ENCODE measurements at regions not wholly inside any gene's neighbourhood (a gene's known extent, or its start where the extent isn't known, plus 50 kb on each side); places are given as distances from the start of the nearest gene placed in this dataset.

DNA sequence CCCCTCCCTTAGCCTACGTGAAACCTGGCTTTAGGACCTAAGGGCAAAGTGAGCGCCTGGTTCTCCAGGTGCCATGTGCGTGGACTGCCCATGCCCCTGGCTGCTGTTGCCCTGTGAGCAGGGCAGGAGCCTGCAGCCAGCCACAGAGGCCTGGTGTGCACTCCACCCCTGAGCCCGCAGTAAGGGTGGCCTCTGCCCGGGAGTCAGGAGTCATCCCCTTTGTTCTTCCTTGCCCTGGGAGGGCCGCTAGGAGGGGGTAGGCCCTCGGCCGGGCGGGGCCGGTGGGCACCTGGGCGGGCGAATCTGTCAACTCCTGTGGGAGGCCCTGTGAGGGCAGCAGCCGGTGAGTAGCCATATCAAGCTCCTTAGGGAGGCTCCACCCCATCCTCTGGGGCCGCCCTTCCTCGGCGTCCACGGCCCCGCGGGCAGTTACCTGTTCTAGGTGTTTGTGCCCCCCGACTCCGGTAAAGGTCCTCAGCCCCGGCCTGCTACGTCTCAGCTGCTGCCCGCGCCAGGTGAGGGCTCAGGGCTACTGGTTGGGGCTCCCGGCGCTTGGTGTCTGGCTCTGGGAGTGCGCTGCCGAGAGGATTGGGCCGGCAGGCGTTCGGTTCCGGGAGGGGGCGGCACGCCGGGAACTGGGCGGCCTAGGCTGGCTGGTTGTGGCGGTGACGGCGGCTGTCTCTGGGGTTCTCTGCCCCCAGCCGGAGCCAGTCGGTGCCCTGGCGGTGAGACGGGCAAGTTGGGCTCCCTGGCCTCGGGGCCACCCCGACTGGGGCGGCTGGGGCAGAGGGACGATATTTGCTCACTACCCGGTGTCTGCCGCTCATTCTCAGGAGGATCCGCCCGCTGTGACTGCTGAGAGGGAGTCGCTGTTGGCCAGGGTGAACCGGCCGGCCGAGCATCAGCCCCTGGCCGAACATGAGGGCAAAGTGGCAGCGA lies 1060.2 kb downstream of the TECRL start:
- Histone ChIP-seq H3K9me3 (ENCODE audit: control insufficient read depth in 2 of 2, insufficient read depth in 1 of 2, low read depth in 1 of 2, low read length in 1 of 2) (peaks cover 7 to 21% of the 10 kb centered on the region in 2 donors), H3K4me3 (ENCODE audit: low read depth in 1 of 3, low read length in 3 of 3) (no peak overlapping the region), H3K27ac (ENCODE audit: low read depth in 1 of 3, low read length in 2 of 3) (no peak overlapping the region), H3K36me3 (ENCODE audit: control insufficient read depth in 3 of 3, insufficient read depth in 2 of 3, low read depth in 1 of 3, low read length in 3 of 3) (no peaks in the 10 kb centered on the region), H3K4me1 (ENCODE audit: control insufficient read depth in 3 of 3, insufficient read depth in 2 of 3, low read depth in 1 of 3, low read length in 2 of 3) (no peaks in the 10 kb centered on the region), H3K27me3 (ENCODE audit: control insufficient read depth in 3 of 3, insufficient read depth in 3 of 3, low read length in 3 of 3) (no peaks in the 10 kb centered on the region)
- DNase-seq (no peak), FAIRE-seq (no peak)
- WGBS, 3 donors: 89 to 92% (median 89%) methylated on average over 52 to 58 of the region's 58 CpGs

DNA sequence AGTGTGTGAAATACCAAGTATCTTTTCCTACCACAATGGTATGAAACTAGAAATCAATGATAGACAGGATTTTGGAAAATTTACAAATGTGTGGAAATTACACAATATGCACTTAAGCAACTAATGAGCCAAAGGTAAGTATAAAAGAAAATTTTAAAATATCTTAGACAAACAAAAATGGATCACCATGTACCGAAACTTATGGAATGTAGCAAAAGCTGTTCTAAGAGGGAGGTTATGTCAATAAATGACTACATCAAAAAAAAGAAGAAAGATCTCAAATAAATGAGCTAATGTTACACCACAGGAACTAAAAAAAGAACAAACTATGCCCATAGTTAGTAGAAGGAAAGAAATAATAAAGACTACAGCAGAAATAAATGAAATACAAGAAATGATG lies 1084.1 kb downstream of the TECRL start:
- 51 to 85% (median 65%) methylated on average over 1 of the region's 1 CpG for WGBS, 3 donors
- H3K27ac ChIP-seq (ENCODE audit: low read depth in 1 of 3, low read length in 2 of 3): no peak overlapping the region
- no peaks in the 10 kb centered on the region for H3K27me3 ChIP-seq (ENCODE audit: control insufficient read depth in 3 of 3, insufficient read depth in 3 of 3, low read length in 3 of 3)
- DNase-seq (no peak), FAIRE-seq (no peak)
- H3K4me3 ChIP-seq (ENCODE audit: low read depth in 1 of 3, low read length in 3 of 3): no peak overlapping the region
- no peaks in the 10 kb centered on the region for H3K4me1 ChIP-seq (ENCODE audit: control insufficient read depth in 3 of 3, insufficient read depth in 2 of 3, low read depth in 1 of 3, low read length in 2 of 3)
- no peaks in the 10 kb centered on the region for H3K36me3 ChIP-seq (ENCODE audit: control insufficient read depth in 3 of 3, insufficient read depth in 2 of 3, low read depth in 1 of 3, low read length in 3 of 3)
- no peaks in the 10 kb centered on the region for H3K9me3 ChIP-seq (ENCODE audit: control insufficient read depth in 2 of 2, insufficient read depth in 1 of 2, low read depth in 1 of 2, low read length in 1 of 2)

DNA sequence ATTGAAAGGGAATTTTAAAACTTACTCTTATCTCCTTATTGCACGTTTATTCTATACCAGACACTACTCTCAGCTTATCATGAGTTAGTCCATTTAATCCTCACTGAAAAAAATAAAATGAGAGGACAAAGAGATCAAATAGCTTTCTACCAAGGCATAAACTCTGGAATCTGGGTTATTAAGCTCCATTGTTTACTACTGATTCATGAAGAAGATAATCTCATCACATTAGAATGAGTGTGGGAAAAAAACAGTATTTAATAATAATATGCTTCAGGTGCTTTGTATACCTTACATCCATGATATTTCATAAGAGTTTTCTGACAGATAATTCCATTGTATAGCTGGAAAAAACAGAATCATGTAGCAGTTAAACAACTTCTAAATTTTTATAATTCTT lies 1092.6 kb downstream of the TECRL start:
- Histone ChIP-seq H3K4me1 (ENCODE audit: control insufficient read depth in 3 of 3, insufficient read depth in 2 of 3, low read depth in 1 of 3, low read length in 2 of 3) (no peaks in the 10 kb centered on the region), H3K36me3 (ENCODE audit: control insufficient read depth in 3 of 3, insufficient read depth in 2 of 3, low read depth in 1 of 3, low read length in 3 of 3) (no peaks in the 10 kb centered on the region), H3K4me3 (ENCODE audit: low read depth in 1 of 3, low read length in 3 of 3) (no peak overlapping the region), H3K27me3 (ENCODE audit: control insufficient read depth in 3 of 3, insufficient read depth in 3 of 3, low read length in 3 of 3) (no peaks in the 10 kb centered on the region), H3K27ac (ENCODE audit: low read depth in 1 of 3, low read length in 2 of 3) (no peak overlapping the region), H3K9me3 (ENCODE audit: control insufficient read depth in 2 of 2, insufficient read depth in 1 of 2, low read depth in 1 of 2, low read length in 1 of 2) (peaks cover 0 to 2% of the 10 kb centered on the region in 2 donors)
- no peak for FAIRE-seq
- no peak for DNase-seq
- WGBS, 3 donors: 0% methylated on average over 1 of the region's 1 CpG

DNA sequence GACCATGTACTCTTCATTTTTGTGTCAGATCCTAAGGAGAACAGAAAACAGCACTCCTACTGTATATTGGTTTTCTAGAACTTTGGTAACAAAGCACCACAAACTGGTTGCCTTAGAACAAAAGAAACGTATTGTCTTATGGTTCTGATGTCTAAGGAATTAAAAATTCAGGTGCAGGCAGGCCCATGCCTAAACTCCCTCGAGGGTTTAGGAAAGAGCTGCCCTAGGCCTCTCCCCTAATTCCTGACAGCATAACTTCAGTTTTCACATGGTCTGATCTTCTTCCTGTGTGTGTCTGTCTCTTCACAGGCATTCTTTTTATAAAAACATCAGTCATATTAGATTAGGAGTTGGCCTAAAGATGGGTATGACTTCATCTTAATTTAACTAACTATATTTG lies 1093.6 kb downstream of the TECRL start:
- Histone ChIP-seq H3K27ac (ENCODE audit: low read depth in 1 of 3, low read length in 2 of 3) (no peak overlapping the region), H3K36me3 (ENCODE audit: control insufficient read depth in 3 of 3, insufficient read depth in 2 of 3, low read depth in 1 of 3, low read length in 3 of 3) (no peaks in the 10 kb centered on the region), H3K4me1 (ENCODE audit: control insufficient read depth in 3 of 3, insufficient read depth in 2 of 3, low read depth in 1 of 3, low read length in 2 of 3) (no peaks in the 10 kb centered on the region), H3K9me3 (ENCODE audit: control insufficient read depth in 2 of 2, insufficient read depth in 1 of 2, low read depth in 1 of 2, low read length in 1 of 2) (peaks cover 0 to 2% of the 10 kb centered on the region in 2 donors), H3K4me3 (ENCODE audit: low read depth in 1 of 3, low read length in 3 of 3) (no peak overlapping the region), H3K27me3 (ENCODE audit: control insufficient read depth in 3 of 3, insufficient read depth in 3 of 3, low read length in 3 of 3) (no peaks in the 10 kb centered on the region)
- DNase-seq: no peak
- WGBS, 3 donors: 28 to 61% (median 36%) methylated on average over 2 of the region's 2 CpGs
- FAIRE-seq: no peak

DNA sequence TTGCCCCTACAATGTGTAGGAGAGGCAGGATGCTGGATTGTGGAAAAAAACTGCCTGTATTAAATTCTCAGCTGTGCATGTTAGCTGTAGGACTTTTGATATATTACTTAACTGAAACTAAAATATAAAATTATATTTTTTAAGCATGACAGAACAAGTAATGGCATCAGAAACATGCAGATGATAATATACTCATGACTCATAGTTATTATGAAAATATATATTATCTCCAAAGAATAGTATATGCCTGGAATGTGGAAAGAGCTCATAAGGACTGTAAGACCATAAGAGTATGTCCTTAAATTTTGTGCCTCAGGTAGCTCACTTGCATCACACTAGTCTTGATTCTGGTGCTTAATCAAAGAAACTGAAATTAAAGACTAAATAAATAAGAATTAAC lies 1100.6 kb downstream of the TECRL start:
- Histone ChIP-seq H3K27ac (ENCODE audit: low read depth in 1 of 3, low read length in 2 of 3) (no peak overlapping the region), H3K9me3 (ENCODE audit: control insufficient read depth in 2 of 2, insufficient read depth in 1 of 2, low read depth in 1 of 2, low read length in 1 of 2) (peaks cover 0 to 1% of the 10 kb centered on the region in 2 donors), H3K36me3 (ENCODE audit: control insufficient read depth in 3 of 3, insufficient read depth in 2 of 3, low read depth in 1 of 3, low read length in 3 of 3) (no peaks in the 10 kb centered on the region), H3K4me3 (ENCODE audit: low read depth in 1 of 3, low read length in 3 of 3) (no peak overlapping the region), H3K4me1 (ENCODE audit: control insufficient read depth in 3 of 3, insufficient read depth in 2 of 3, low read depth in 1 of 3, low read length in 2 of 3) (no peaks in the 10 kb centered on the region), H3K27me3 (ENCODE audit: control insufficient read depth in 3 of 3, insufficient read depth in 3 of 3, low read length in 3 of 3) (no peaks in the 10 kb centered on the region)
- no peak for FAIRE-seq
- no peak for DNase-seq

DNA sequence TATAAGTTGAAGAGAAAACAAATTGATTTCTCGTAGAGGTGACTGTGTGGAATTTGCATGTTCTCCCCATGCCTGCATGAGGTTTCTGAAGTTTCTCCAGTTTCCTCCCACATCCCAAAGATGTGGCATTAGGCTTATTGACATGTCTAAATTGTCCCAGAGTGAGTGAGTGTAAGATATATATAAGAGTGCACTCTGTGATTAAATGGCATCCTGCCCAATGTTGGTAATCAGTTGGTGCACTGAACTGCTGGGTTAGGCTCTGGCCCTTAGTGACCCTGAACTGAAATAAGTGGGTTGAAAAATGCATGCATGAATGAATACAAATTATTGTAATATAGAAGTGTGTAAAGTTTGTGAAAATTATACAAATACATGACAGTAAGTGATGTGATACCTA lies 1106.5 kb downstream of the TECRL start:
- H3K4me1 ChIP-seq (ENCODE audit: control insufficient read depth in 3 of 3, insufficient read depth in 2 of 3, low read depth in 1 of 3, low read length in 2 of 3): no peaks in the 10 kb centered on the region
- H3K9me3 ChIP-seq (ENCODE audit: control insufficient read depth in 2 of 2, insufficient read depth in 1 of 2, low read depth in 1 of 2, low read length in 1 of 2): no peaks in the 10 kb centered on the region
- FAIRE-seq (no peak), DNase-seq (no peak)
- H3K27me3 ChIP-seq (ENCODE audit: control insufficient read depth in 3 of 3, insufficient read depth in 3 of 3, low read length in 3 of 3): no peaks in the 10 kb centered on the region
- WGBS, 3 donors: 79 to 82% (median 79%) methylated on average over 1 of the region's 1 CpG
- no peak overlapping the region for H3K4me3 ChIP-seq (ENCODE audit: low read depth in 1 of 3, low read length in 3 of 3)
- H3K27ac ChIP-seq (ENCODE audit: low read depth in 1 of 3, low read length in 2 of 3): no peak overlapping the region
- H3K36me3 ChIP-seq (ENCODE audit: control insufficient read depth in 3 of 3, insufficient read depth in 2 of 3, low read depth in 1 of 3, low read length in 3 of 3): no peaks in the 10 kb centered on the region

DNA sequence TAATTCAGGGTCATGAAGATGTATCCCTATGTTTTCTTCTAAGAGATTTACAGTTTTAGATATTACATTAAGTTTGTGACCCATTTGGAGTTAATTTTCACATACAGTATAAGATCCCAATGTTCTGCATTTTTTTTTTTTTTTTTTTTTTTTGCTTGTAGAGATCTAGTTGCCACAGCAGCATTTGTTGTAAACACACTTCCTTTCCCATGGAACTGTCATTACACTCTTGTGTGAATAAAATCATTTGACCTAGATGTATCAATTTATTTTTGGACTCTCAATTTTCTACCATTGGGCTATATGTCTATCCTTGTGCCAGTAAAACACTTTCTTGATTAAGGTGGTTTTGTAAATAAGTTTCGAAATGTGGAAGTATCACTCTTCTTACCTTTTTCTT lies 1107.2 kb downstream of the TECRL start:
- H3K27ac ChIP-seq (ENCODE audit: low read depth in 1 of 3, low read length in 2 of 3): no peak overlapping the region
- H3K9me3 ChIP-seq (ENCODE audit: control insufficient read depth in 2 of 2, insufficient read depth in 1 of 2, low read depth in 1 of 2, low read length in 1 of 2): no peaks in the 10 kb centered on the region
- no peaks in the 10 kb centered on the region for H3K27me3 ChIP-seq (ENCODE audit: control insufficient read depth in 3 of 3, insufficient read depth in 3 of 3, low read length in 3 of 3)
- no peaks in the 10 kb centered on the region for H3K36me3 ChIP-seq (ENCODE audit: control insufficient read depth in 3 of 3, insufficient read depth in 2 of 3, low read depth in 1 of 3, low read length in 3 of 3)
- WGBS, 3 donors: 84 to 89% (median 88%) methylated on average over 1 of the region's 1 CpG
- H3K4me1 ChIP-seq (ENCODE audit: control insufficient read depth in 3 of 3, insufficient read depth in 2 of 3, low read depth in 1 of 3, low read length in 2 of 3): no peaks in the 10 kb centered on the region
- FAIRE-seq (no peak), DNase-seq (no peak)
- no peak overlapping the region for H3K4me3 ChIP-seq (ENCODE audit: low read depth in 1 of 3, low read length in 3 of 3)

DNA sequence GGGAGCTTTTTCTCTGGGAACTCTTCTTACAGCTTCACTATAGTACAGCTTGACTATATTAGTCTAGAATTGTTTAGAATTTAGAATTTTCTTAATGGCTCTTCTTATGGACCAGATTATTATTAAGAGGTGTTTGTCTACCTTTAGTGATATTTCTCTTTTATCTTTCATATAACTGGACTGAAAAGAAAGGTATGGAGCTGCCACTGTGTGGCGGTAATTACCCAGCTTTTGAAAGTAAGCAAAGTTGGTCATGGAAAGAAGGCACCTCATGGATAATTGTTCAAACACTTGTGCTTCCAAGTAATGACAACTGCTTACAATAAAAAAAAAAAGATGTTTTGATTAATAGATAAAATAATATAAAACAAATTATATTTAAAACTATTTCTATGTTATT lies 1112.5 kb downstream of the TECRL start:
- peak in 1 of 2 donors; percentile 2 for DNase-seq
- Histone ChIP-seq H3K4me3 (ENCODE audit: low read depth in 1 of 3, low read length in 3 of 3) (no peak overlapping the region), H3K4me1 (ENCODE audit: control insufficient read depth in 3 of 3, insufficient read depth in 2 of 3, low read depth in 1 of 3, low read length in 2 of 3) (no peaks in the 10 kb centered on the region), H3K36me3 (ENCODE audit: control insufficient read depth in 3 of 3, insufficient read depth in 2 of 3, low read depth in 1 of 3, low read length in 3 of 3) (no peaks in the 10 kb centered on the region), H3K27ac (ENCODE audit: low read depth in 1 of 3, low read length in 2 of 3) (no peak overlapping the region), H3K27me3 (ENCODE audit: control insufficient read depth in 3 of 3, insufficient read depth in 3 of 3, low read length in 3 of 3) (no peaks in the 10 kb centered on the region), H3K9me3 (ENCODE audit: control insufficient read depth in 2 of 2, insufficient read depth in 1 of 2, low read depth in 1 of 2, low read length in 1 of 2) (no peaks in the 10 kb centered on the region)
- FAIRE-seq: no peak
- WGBS, 3 donors: 41 to 44% (median 42%) methylated on average over 1 of the region's 1 CpG

DNA sequence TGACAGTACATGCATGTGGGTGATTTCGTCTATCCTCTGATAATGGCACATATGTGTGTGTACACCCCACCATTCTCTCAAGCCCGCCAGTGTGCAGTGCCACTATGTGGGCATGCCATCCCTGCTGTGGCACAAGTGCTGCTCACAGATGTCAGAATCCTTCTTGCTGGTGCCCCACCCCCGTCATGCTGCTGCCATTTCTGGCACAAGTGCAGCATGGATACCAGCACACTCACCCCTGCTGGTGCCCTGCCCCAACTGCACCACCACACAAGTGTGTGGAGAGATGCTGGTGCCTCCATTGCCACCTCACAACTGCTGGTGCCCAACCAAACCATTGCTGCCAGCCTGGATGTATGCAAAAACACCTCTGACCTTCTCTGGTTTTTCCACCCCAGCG lies 1133.8 kb downstream of the TECRL start:
- Histone ChIP-seq H3K4me1 (ENCODE audit: control insufficient read depth in 3 of 3, insufficient read depth in 2 of 3, low read depth in 1 of 3, low read length in 2 of 3) (no peaks in the 10 kb centered on the region), H3K27ac (ENCODE audit: low read depth in 1 of 3, low read length in 2 of 3) (no peak overlapping the region), H3K4me3 (ENCODE audit: low read depth in 1 of 3, low read length in 3 of 3) (no peak overlapping the region), H3K36me3 (ENCODE audit: control insufficient read depth in 3 of 3, insufficient read depth in 2 of 3, low read depth in 1 of 3, low read length in 3 of 3) (no peaks in the 10 kb centered on the region), H3K9me3 (ENCODE audit: control insufficient read depth in 2 of 2, insufficient read depth in 1 of 2, low read depth in 1 of 2, low read length in 1 of 2) (peaks cover 0 to 7% of the 10 kb centered on the region in 2 donors), H3K27me3 (ENCODE audit: control insufficient read depth in 3 of 3, insufficient read depth in 3 of 3, low read length in 3 of 3) (no peaks in the 10 kb centered on the region)
- DNase-seq (no peak), FAIRE-seq (no peak)
- 68 to 78% (median 71%) methylated on average over 4 of the region's 4 CpGs for WGBS, 3 donors

All from small intestine (tissue), 7 donors.